Mesothelial cell of epicardium (in vitro differentiated cells): ENCODE measurements at regions not wholly inside any gene's neighbourhood (a gene's known extent, or its start where the extent isn't known, plus 50 kb on each side); places are given as distances from the start of the nearest gene placed in this dataset.

Experiments
- DNase-seq, 2 experiments: peaks; one replicate each; pipeline ENCODE4 v3.0.0; 2021; ENCODE audit warnings: low spot score in 2 of 2; ENCODE audit not compliant: unreplicated experiment in 2 of 2
- H3K27ac Mint-ChIP-seq: 2 replicates; pipeline ENCODE4 v1.8.0; 2021; ENCODE audit warnings: mixed read lengths
- H3K27me3 Mint-ChIP-seq: 2 replicates; pipeline ENCODE4 v1.8.0; 2021; ENCODE audit warnings: low read depth, mixed read lengths
- H3K36me3 Mint-ChIP-seq: 2 replicates; pipeline ENCODE4 v1.8.0; 2021; ENCODE audit warnings: mixed read lengths
- H3K4me1 Mint-ChIP-seq: 2 replicates; pipeline ENCODE4 v1.8.0; 2021; ENCODE audit warnings: mixed read lengths
- H3K4me3 Mint-ChIP-seq: 2 replicates; pipeline ENCODE4 v1.8.0; 2021; ENCODE audit warnings: mild to moderate bottlenecking, moderate library complexity, mixed read lengths
- H3K9me3 Mint-ChIP-seq: 2 replicates; pipeline ENCODE4 v1.8.0; 2021; ENCODE audit warnings: mixed read lengths
- TF ChIP-seq, protein P1 (sequence below): fragments of 200-600 bp; sonication (generic); IDR thresholded peaks from one replicate; pipeline ENCODE4 v1.5.0; 2021; ENCODE audit warnings: antibody characterized with exemption; ENCODE audit not compliant: unreplicated experiment

DNA sequence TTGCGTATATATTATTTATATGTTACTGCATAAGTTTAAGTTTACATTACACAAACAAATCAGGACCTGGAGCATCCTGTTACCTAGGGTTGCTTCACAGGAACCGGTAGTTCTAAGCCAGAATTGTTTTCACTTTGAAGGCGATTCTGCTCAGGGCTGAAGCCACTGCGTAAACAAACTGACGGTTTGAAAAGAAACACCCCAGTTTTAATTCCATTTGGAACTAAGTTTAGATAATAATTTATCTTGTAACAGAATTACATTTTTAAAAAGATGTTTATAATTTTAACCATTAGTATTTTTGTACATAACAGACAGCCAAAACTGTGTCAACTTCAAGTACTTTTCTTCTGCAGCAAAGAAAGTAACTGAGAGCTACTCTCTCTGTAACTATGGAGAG lies 282.1 kb upstream of the LYPLAL1 start:
- Mint-ChIP-seq H3K4me3 (no peak overlapping the region), H3K9me3 (no peaks in the 10 kb centered on the region)

DNA sequence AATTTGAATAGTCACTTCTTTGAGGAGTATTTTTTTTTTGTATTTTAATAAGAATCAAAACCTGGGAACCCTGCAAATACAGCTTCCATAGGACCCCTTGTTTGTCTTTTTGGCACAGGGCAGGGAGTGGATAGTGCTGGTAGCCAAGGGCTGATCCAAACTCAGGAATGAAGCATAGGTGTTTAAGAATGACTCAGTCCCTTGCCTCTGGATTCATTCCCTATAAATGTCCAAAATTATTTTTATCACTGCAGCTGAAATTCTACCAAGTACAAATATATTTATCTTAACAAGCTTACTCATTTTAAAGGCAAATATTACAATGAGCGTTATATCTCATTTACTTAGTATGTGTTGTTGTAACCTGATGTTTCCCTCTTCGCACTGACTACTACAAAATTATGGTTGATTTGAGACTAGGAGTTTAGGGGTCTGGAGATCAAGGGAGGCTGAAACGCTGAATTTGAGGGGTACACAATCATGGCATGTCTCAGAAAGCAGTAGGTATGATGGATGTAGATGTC lies 278.6 kb upstream of the LYPLAL1 start:
- DNase-seq = no peak
- Mint-ChIP-seq H3K27ac (no peak overlapping the region), H3K4me1 (peaks cover 4% of the 10 kb centered on the region)

More for the DNA sequence above, 282.1 kb upstream of the LYPLAL1 start:
- TF ChIP-seq, protein P1, sequence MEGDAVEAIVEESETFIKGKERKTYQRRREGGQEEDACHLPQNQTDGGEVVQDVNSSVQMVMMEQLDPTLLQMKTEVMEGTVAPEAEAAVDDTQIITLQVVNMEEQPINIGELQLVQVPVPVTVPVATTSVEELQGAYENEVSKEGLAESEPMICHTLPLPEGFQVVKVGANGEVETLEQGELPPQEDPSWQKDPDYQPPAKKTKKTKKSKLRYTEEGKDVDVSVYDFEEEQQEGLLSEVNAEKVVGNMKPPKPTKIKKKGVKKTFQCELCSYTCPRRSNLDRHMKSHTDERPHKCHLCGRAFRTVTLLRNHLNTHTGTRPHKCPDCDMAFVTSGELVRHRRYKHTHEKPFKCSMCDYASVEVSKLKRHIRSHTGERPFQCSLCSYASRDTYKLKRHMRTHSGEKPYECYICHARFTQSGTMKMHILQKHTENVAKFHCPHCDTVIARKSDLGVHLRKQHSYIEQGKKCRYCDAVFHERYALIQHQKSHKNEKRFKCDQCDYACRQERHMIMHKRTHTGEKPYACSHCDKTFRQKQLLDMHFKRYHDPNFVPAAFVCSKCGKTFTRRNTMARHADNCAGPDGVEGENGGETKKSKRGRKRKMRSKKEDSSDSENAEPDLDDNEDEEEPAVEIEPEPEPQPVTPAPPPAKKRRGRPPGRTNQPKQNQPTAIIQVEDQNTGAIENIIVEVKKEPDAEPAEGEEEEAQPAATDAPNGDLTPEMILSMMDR = no peak
- H3K27me3 Mint-ChIP-seq = no peaks in the 10 kb centered on the region
- H3K4me1 Mint-ChIP-seq = peaks cover 13% of the 10 kb centered on the region
- no peak overlapping the region for H3K27ac Mint-ChIP-seq
- no peak for DNase-seq
- H3K36me3 Mint-ChIP-seq = no peaks in the 10 kb centered on the region

GRCh38 chr1:218896202-218896601 lies 277.5 kb upstream of the LYPLAL1 start:
- no peak overlapping the region for H3K27ac Mint-ChIP-seq
- DNase-seq = no peak
- no peaks in the 10 kb centered on the region for H3K36me3 Mint-ChIP-seq
- H3K4me1 Mint-ChIP-seq = peaks cover 4% of the 10 kb centered on the region
- peaks cover 6% of the 10 kb centered on the region for H3K27me3 Mint-ChIP-seq
- TF ChIP-seq, protein P1 = no peak
- H3K4me3 Mint-ChIP-seq = no peak overlapping the region
- no peaks in the 10 kb centered on the region for H3K9me3 Mint-ChIP-seq

More for the DNA sequence above, 278.6 kb upstream of the LYPLAL1 start:
- Mint-ChIP-seq H3K9me3 (no peaks in the 10 kb centered on the region), H3K36me3 (no peaks in the 10 kb centered on the region), H3K27me3 (peaks cover 3% of the 10 kb centered on the region), H3K4me3 (no peak overlapping the region)
- TF ChIP-seq, protein P1 = no peak

GRCh38 chr1:218898921-218899320 lies 274.8 kb upstream of the LYPLAL1 start:
- DNase-seq = no peak
- H3K9me3 Mint-ChIP-seq = no peaks in the 10 kb centered on the region
- no peaks in the 10 kb centered on the region for H3K36me3 Mint-ChIP-seq
- no peaks in the 10 kb centered on the region for H3K4me1 Mint-ChIP-seq
- H3K27me3 Mint-ChIP-seq = peaks cover 6% of the 10 kb centered on the region
- H3K4me3 Mint-ChIP-seq = no peak overlapping the region
- no peak overlapping the region for H3K27ac Mint-ChIP-seq
- TF ChIP-seq, protein P1 = no peak

DNA sequence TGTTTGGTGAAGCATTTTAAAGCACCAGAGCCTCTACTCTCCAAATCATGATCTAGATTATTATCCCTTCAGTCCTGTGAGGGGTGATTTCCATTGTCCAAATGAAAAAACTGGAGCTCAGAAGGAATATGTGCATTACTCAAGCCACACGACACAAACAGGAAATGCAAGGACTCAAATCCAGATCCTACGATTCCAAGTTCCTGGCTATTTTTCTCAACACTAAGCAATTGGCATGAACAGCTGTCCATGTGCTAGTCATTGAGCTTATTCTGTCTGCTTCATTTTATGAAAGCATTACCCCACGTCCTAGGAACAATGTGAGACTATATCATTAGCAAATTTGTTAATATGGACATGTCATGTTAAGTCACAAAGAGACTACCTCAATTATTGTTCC lies 273.1 kb upstream of the LYPLAL1 start:
- Mint-ChIP-seq H3K4me1 (peaks cover 3% of the 10 kb centered on the region), H3K4me3 (no peak overlapping the region), H3K9me3 (no peaks in the 10 kb centered on the region), H3K27me3 (peaks cover 8% of the 10 kb centered on the region), H3K27ac (no peak overlapping the region), H3K36me3 (no peaks in the 10 kb centered on the region)
- TF ChIP-seq, protein P1 = no peak
- no peak for DNase-seq

- Mint-ChIP-seq H3K27ac (no peak overlapping the region), H3K9me3 (no peaks in the 10 kb centered on the region), H3K27me3 (peaks cover 6% of the 10 kb centered on the region), H3K36me3 (no peaks in the 10 kb centered on the region), H3K4me1 (peaks cover 3% of the 10 kb centered on the region), H3K4me3 (no peak overlapping the region)
- TF ChIP-seq, protein P1 = no peak
- DNase-seq = no peak
These were observed 269.3 kb upstream of the LYPLAL1 start for GRCh38 chr1:218904416-218904815.
